GM12873 (cell line): ENCODE measurements at regions not wholly inside any gene's neighbourhood (a gene's known extent, or its start where the extent isn't known, plus 50 kb on each side); places are given as distances from the start of the nearest gene placed in this dataset.

Source experiments
- CTCF ChIP-seq: IDR thresholded peaks from 2 replicates; pipeline ENCODE4 v1.5.1; 2012; ENCODE audit warnings: low read depth, mild to moderate bottlenecking, moderate library complexity, low read length, control low read depth; ENCODE audit not compliant: insufficient read depth; ENCODE audit errors: missing control alignments

- TF ChIP-seq CTCF = no peak
These were observed 859.3 kb upstream of the ATXN7L3B start for GRCh38 chr12:73678335-73678734.

- no peak for TF ChIP-seq CTCF
These were observed 838.3 kb upstream of the ATXN7L3B start for GRCh38 chr12:73699318-73699717.

GRCh38 chr12:73714655-73715054, 823.0 kb upstream of the ATXN7L3B start:
- TF ChIP-seq CTCF = no peak

GRCh38 chr12:73719223-73719622, 818.4 kb upstream of the ATXN7L3B start:
- TF ChIP-seq CTCF = no peak

- TF ChIP-seq CTCF = no peak
These were observed 810.8 kb upstream of the ATXN7L3B start for GRCh38 chr12:73726881-73727280.

GRCh38 chr12:73731658-73732057, 806.0 kb upstream of the ATXN7L3B start:
- no peak for TF ChIP-seq CTCF

GRCh38 chr12:73769337-73769736, 768.3 kb upstream of the ATXN7L3B start:
- TF ChIP-seq CTCF = no peak
